ENCODE measurements at regions not wholly inside any gene's neighbourhood (a gene's known extent, or its start where the extent isn't known, plus 50 kb on each side); places are given as distances from the start of the nearest gene placed in this dataset.

- CTCF ChIA-PET (ENCODE audit: partially characterized antibody) = interaction anchor here (0.7 to 9.0 kb wide), 10 partner anchors 8 to 74 kb away, joined by 3 to 57 read pairs (median 4); partner anchors contain the start of gene CHRNB4
- H3K79me1 ChIP-seq (ENCODE audit: low read depth, low read length) = no peaks in the 10 kb centered on the region
- no peak overlapping the region for H3K4me3 ChIP-seq (ENCODE audit: extremely low read depth in 1 of 4, insufficient read depth in 2 of 4, low read depth in 3 of 4, low read length in 4 of 4)
- H3K27ac ChIP-seq (ENCODE audit: low read depth, low read length) = no peak overlapping the region
- H4K5ac ChIP-seq (ENCODE audit: insufficient read length, low read depth, low read length) = no peak overlapping the region
- H3K27me3 ChIP-seq (replicated peaks in 1 of 4; ENCODE audit: control insufficient read depth in 3 of 4, extremely low read depth in 1 of 4, insufficient read depth in 3 of 4, low read length in 3 of 4) = no peaks in the 10 kb centered on the region
- peak overlapping the region; percentile 27; the same call in 1 of the 2 replicates for H2AFZ ChIP-seq (ENCODE audit: low read length)
- no peaks in the 10 kb centered on the region for H3K79me2 ChIP-seq (ENCODE audit: control insufficient read depth in 1 of 2, insufficient read depth in 2 of 2, low read length in 2 of 2)
- H3K56ac ChIP-seq (replicated peaks; ENCODE audit: insufficient read length, low read depth, low read length) = no peak overlapping the region
- no peaks in the 10 kb centered on the region for H3K36me3 ChIP-seq (ENCODE audit: control insufficient read depth in 2 of 4, insufficient read depth in 4 of 4, low read length in 3 of 4)
- peak overlapping the region; percentile 74; the same call in 1 of the 2 replicates for H2BK20ac ChIP-seq (ENCODE audit: low read length)
- H2BK5ac ChIP-seq (ENCODE audit: low read depth, low read length) = no peak overlapping the region
- no peaks in the 10 kb centered on the region for H3K9me3 ChIP-seq (ENCODE audit: insufficient read depth in 2 of 2, low read depth in 1 of 2, low read length in 1 of 2)
- POLR2A ChIA-PET (ENCODE audit: partially characterized antibody) = interaction anchor here (0.6 to 0.8 kb wide), 2 partner anchors 10 to 36 kb away, joined by 3 read pairs; no protein-coding TSS in a partner anchor
- 84% methylated on average over 9 of the region's 9 CpGs; no CpG with 5 or more reads in 1 of the 2 experiments for WGBS, 2 experiments (ENCODE audit: extremely low coverage in 1 of 2, insufficient coverage in 1 of 2, insufficient read length in 1 of 2, insufficient replicate concordance in 2 of 2, low coverage in 1 of 2, low lambda C conversion rate in 2 of 2, missing lambda C conversion rate in 1 of 2)
- no peak overlapping the region for H2BK12ac ChIP-seq (ENCODE audit: low read depth, low read length)
- TF ChIP-seq SP1 (IDR thresholded peaks at IDR 0.05; ENCODE audit: low read depth, low read length) = no peak
- TF ChIP-seq, protein P1, sequence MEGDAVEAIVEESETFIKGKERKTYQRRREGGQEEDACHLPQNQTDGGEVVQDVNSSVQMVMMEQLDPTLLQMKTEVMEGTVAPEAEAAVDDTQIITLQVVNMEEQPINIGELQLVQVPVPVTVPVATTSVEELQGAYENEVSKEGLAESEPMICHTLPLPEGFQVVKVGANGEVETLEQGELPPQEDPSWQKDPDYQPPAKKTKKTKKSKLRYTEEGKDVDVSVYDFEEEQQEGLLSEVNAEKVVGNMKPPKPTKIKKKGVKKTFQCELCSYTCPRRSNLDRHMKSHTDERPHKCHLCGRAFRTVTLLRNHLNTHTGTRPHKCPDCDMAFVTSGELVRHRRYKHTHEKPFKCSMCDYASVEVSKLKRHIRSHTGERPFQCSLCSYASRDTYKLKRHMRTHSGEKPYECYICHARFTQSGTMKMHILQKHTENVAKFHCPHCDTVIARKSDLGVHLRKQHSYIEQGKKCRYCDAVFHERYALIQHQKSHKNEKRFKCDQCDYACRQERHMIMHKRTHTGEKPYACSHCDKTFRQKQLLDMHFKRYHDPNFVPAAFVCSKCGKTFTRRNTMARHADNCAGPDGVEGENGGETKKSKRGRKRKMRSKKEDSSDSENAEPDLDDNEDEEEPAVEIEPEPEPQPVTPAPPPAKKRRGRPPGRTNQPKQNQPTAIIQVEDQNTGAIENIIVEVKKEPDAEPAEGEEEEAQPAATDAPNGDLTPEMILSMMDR (IDR thresholded peaks at IDR 0.05; ENCODE audit: control extremely low read depth in 1 of 3, insufficient read depth in 1 of 3, low read depth in 1 of 3, low read length in 3 of 3) = no peak
- TF ChIP-seq CHD2 (IDR thresholded peaks at IDR 0.05; ENCODE audit: low read length) = no peak
- no peak for TF ChIP-seq BACH1 (IDR thresholded peaks at IDR 0.05; ENCODE audit: low read length)
- no peak for TF ChIP-seq CBX8 (IDR thresholded peaks at IDR 0.05; ENCODE audit: borderline replicate concordance, low read depth, low read length)
- TF ChIP-seq, protein P2, sequence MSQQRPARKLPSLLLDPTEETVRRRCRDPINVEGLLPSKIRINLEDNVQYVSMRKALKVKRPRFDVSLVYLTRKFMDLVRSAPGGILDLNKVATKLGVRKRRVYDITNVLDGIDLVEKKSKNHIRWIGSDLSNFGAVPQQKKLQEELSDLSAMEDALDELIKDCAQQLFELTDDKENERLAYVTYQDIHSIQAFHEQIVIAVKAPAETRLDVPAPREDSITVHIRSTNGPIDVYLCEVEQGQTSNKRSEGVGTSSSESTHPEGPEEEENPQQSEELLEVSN (IDR thresholded peaks at IDR 0.05) = no peak
- no peak for TF ChIP-seq TEAD4 (IDR thresholded peaks at IDR 0.05; ENCODE audit: low read depth, low read length)
- TF ChIP-seq MAX (IDR thresholded peaks at IDR 0.05) = no peak
- H3K14ac ChIP-seq (ENCODE audit: insufficient read length) = no peak overlapping the region
- peaks cover 0 to 7% (median 3%) of the 10 kb centered on the region in 4 experiments; a peak in 4 of 7 replicates for H3K4me1 ChIP-seq (replicated peaks in 1 of 4; ENCODE audit: control insufficient read depth in 3 of 4, insufficient read depth in 4 of 4, low read length in 3 of 4)
- no peak overlapping the region for H3K18ac ChIP-seq (ENCODE audit: extremely low read depth, low read length)
- FAIRE-seq = no peak
- no peak overlapping the region for H3K23ac ChIP-seq (ENCODE audit: insufficient read length)
- H2BK120ac ChIP-seq (replicated peaks; ENCODE audit: low read depth, low read length) = no peak overlapping the region
- no peaks in the 10 kb centered on the region for H4K20me1 ChIP-seq (replicated peaks in 1 of 2; ENCODE audit: control insufficient read depth in 1 of 2, insufficient read depth in 2 of 2, low read length in 2 of 2)
- DNase-seq (ENCODE audit: low read depth in 1 of 2, low spot score in 2 of 2) = no peak
- no peaks in the 10 kb centered on the region for H3K23me2 ChIP-seq (ENCODE audit: low read depth, low read length)
- no peak overlapping the region for H4K8ac ChIP-seq (ENCODE audit: extremely low read depth, insufficient read depth, low read length)
- H3K4me2 ChIP-seq (ENCODE audit: insufficient read depth in 1 of 2, low read depth in 2 of 2, low read length in 2 of 2) = no peak overlapping the region
- H3K4ac ChIP-seq (replicated peaks; ENCODE audit: insufficient read length, low read depth, low read length) = no peak overlapping the region
- peak overlapping the region; percentile 71; the same call in 1 of the 2 replicates for H2AK5ac ChIP-seq (ENCODE audit: low read depth, low read length)
- no peak overlapping the region for H3K9ac ChIP-seq (replicated peaks in 1 of 4; ENCODE audit: extremely low read depth in 1 of 4, low read depth in 3 of 4, low read length in 3 of 4)
- no peak overlapping the region for H2BK15ac ChIP-seq (ENCODE audit: low read length)
- H4K91ac ChIP-seq (replicated peaks; ENCODE audit: insufficient read length, low read length) = no peak overlapping the region
These were observed 50.3 kb upstream of the CHRNB4 start for GRCh38 chr15:78691167-78691850.

All from H1 (cell line).